ENCODE measurements at regions not wholly inside any gene's neighbourhood (a gene's known extent, or its start where the extent isn't known, plus 50 kb on each side); places are given as distances from the start of the nearest gene placed in this dataset.
"Not testable (repeated sequence)": the region's sequence is repeated elsewhere in the genome, so short reads cannot be mapped to it uniquely, and the experiment has no call there.

DNA sequence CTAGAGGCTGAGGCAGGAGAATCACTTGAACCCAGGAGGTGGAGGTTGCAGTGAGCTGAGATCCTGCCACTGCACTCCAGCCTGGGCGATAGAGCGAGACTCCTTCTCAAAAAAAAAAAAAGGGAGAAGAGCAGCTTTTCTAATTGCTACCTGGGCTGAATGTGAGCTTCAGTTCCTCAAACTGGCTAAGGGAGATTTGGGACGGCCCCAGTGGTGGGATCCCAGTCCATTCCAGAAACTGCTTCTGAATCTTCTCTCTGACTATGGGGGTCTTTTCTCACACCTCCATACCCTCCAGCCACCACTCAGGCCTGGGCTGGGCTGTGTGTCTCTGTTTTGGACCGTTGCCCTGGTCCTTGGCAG lies 63.2 kb upstream of the CCDC167 start:
- not testable (repeated sequence) for H2BK12ac ChIP-seq (ENCODE audit: low read length in 2 of 2); H4K91ac ChIP-seq (ENCODE audit: low read length); H2BK5ac ChIP-seq (ENCODE audit: low read depth, low read length, poor library complexity, severe bottlenecking); H2BK120ac ChIP-seq (ENCODE audit: low read depth, low read length); H2BK15ac ChIP-seq (ENCODE audit: low read depth, poor library complexity, severe bottlenecking); H3K4me3 ChIP-seq (ENCODE audit: insufficient read depth in 1 of 2, low read depth in 1 of 2, low read length in 2 of 2); H3K23ac ChIP-seq (ENCODE audit: low read length in 2 of 2); DNase-seq; H3K27ac ChIP-seq (ENCODE audit: low read length, poor library complexity, severe bottlenecking); H3K4me2 ChIP-seq (ENCODE audit: low read length, poor library complexity, severe bottlenecking); H3K9ac ChIP-seq (ENCODE audit: low read length); H3K79me1 ChIP-seq (replicated peaks; ENCODE audit: low read length, poor library complexity, severe bottlenecking); H4K8ac ChIP-seq (ENCODE audit: low read length); H3K9me3 ChIP-seq (ENCODE audit: control insufficient read depth, low read length); H3K36me3 ChIP-seq (ENCODE audit: control insufficient read depth in 1 of 2, insufficient read depth in 2 of 2, low read depth in 1 of 2, low read length in 2 of 2); H2AFZ ChIP-seq (ENCODE audit: low read depth, low read length); H2AK5ac ChIP-seq (ENCODE audit: low read length, severe bottlenecking); H3K18ac ChIP-seq (ENCODE audit: low read depth in 1 of 2, low read length in 2 of 2); H3K14ac ChIP-seq (ENCODE audit: low read length in 2 of 2); H3K4ac ChIP-seq (ENCODE audit: low read depth in 1 of 2, low read length in 2 of 2)
- peaks cover 84 to 98% of the 10 kb centered on the region in 2 experiments for H3K27me3 ChIP-seq (ENCODE audit: control insufficient read depth in 1 of 2, insufficient read depth in 1 of 2, low read length in 2 of 2)
- WGBS, result 82% methylated on average over 4 of the region's 4 CpGs
- peaks cover 11% of the 10 kb centered on the region for H3K4me1 ChIP-seq (ENCODE audit: control insufficient read depth, insufficient read depth, low read depth, low read length)

GRCh38 chr6:37561361-37561760 lies 61.7 kb upstream of the CCDC167 start:
- Histone ChIP-seq H3K79me1 (replicated peaks; ENCODE audit: low read length, poor library complexity, severe bottlenecking) (no peaks in the 10 kb centered on the region), H2AK5ac (ENCODE audit: low read length, severe bottlenecking) (no peak overlapping the region), H3K9ac (ENCODE audit: low read length) (no peak overlapping the region), H4K8ac (ENCODE audit: low read length) (no peak overlapping the region), H2BK12ac (ENCODE audit: low read length in 2 of 2) (no peak overlapping the region), H3K4me2 (ENCODE audit: low read length, poor library complexity, severe bottlenecking) (no peak overlapping the region), H2BK5ac (ENCODE audit: low read depth, low read length, poor library complexity, severe bottlenecking) (no peak overlapping the region), H3K36me3 (ENCODE audit: control insufficient read depth in 1 of 2, insufficient read depth in 2 of 2, low read depth in 1 of 2, low read length in 2 of 2) (no peaks in the 10 kb centered on the region), H3K14ac (ENCODE audit: low read length in 2 of 2) (no peak overlapping the region), H3K27ac (ENCODE audit: low read length, poor library complexity, severe bottlenecking) (no peak overlapping the region), H3K4ac (ENCODE audit: low read depth in 1 of 2, low read length in 2 of 2) (no peak overlapping the region), H3K4me1 (ENCODE audit: control insufficient read depth, insufficient read depth, low read depth, low read length) (peaks cover 20% of the 10 kb centered on the region), H3K9me3 (ENCODE audit: control insufficient read depth, low read length) (peaks cover 4% of the 10 kb centered on the region), H2BK120ac (ENCODE audit: low read depth, low read length) (no peak overlapping the region), H2BK15ac (ENCODE audit: low read depth, poor library complexity, severe bottlenecking) (peak overlapping the region; percentile 15), H3K18ac (ENCODE audit: low read depth in 1 of 2, low read length in 2 of 2) (no peak overlapping the region), H4K91ac (ENCODE audit: low read length) (no peak overlapping the region), H3K23ac (ENCODE audit: low read length in 2 of 2) (no peak overlapping the region), H3K27me3 (ENCODE audit: control insufficient read depth in 1 of 2, insufficient read depth in 1 of 2, low read length in 2 of 2) (peaks cover 81 to 92% of the 10 kb centered on the region in 2 experiments), H3K4me3 (ENCODE audit: insufficient read depth in 1 of 2, low read depth in 1 of 2, low read length in 2 of 2) (no peak overlapping the region), H2AFZ (ENCODE audit: low read depth, low read length) (no peak overlapping the region)
- DNase-seq, result no peak
- WGBS, result 90% methylated on average over 4 of the region's 4 CpGs

- Histone ChIP-seq H3K4me2 (ENCODE audit: low read length, poor library complexity, severe bottlenecking) (no peak overlapping the region), H2BK120ac (ENCODE audit: low read depth, low read length) (no peak overlapping the region), H3K9me3 (ENCODE audit: control insufficient read depth, low read length) (peaks cover 4% of the 10 kb centered on the region), H3K4me3 (ENCODE audit: insufficient read depth in 1 of 2, low read depth in 1 of 2, low read length in 2 of 2) (peak overlapping the region in 1 of 2 experiments; percentile 64), H3K4me1 (ENCODE audit: control insufficient read depth, insufficient read depth, low read depth, low read length) (peaks cover 15% of the 10 kb centered on the region), H3K27me3 (ENCODE audit: control insufficient read depth in 1 of 2, insufficient read depth in 1 of 2, low read length in 2 of 2) (peaks cover 81 to 88% of the 10 kb centered on the region in 2 experiments), H2BK5ac (ENCODE audit: low read depth, low read length, poor library complexity, severe bottlenecking) (no peak overlapping the region), H3K18ac (ENCODE audit: low read depth in 1 of 2, low read length in 2 of 2) (no peak overlapping the region), H3K27ac (ENCODE audit: low read length, poor library complexity, severe bottlenecking) (no peak overlapping the region), H2BK15ac (ENCODE audit: low read depth, poor library complexity, severe bottlenecking) (no peak overlapping the region), H2AK5ac (ENCODE audit: low read length, severe bottlenecking) (no peak overlapping the region), H3K36me3 (ENCODE audit: control insufficient read depth in 1 of 2, insufficient read depth in 2 of 2, low read depth in 1 of 2, low read length in 2 of 2) (no peaks in the 10 kb centered on the region), H3K9ac (ENCODE audit: low read length) (no peak overlapping the region), H2BK12ac (ENCODE audit: low read length in 2 of 2) (no peak overlapping the region), H3K79me1 (replicated peaks; ENCODE audit: low read length, poor library complexity, severe bottlenecking) (no peaks in the 10 kb centered on the region), H3K14ac (ENCODE audit: low read length in 2 of 2) (no peak overlapping the region), H4K8ac (ENCODE audit: low read length) (no peak overlapping the region), H4K91ac (ENCODE audit: low read length) (no peak overlapping the region), H2AFZ (ENCODE audit: low read depth, low read length) (no peak overlapping the region), H3K23ac (ENCODE audit: low read length in 2 of 2) (no peak overlapping the region), H3K4ac (ENCODE audit: low read depth in 1 of 2, low read length in 2 of 2) (no peak overlapping the region)
- 87% methylated on average over 3 of the region's 3 CpGs for WGBS
- DNase-seq, result no peak
Observed at GRCh38 chr6:37560737-37561103, 61.0 kb upstream of the CCDC167 start.

DNA sequence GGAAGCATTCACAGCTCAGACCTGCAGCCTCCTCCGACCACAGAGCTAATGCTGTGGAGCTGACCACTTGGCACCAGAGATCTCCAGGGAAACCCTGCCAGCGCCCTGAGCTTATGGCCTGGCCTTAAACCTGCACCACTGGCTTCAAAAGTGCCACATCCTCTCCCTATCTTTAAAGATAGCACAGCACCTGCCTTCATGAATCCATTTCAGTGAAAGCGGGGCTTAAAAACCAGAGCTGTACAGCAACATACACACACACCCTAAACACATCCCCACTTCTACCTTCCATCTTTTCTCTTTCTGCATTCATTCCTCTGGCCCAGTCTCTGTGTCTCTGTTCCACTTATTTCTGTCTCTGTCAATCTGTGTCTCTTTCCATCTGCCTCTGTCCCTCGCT lies 59.8 kb upstream of the CCDC167 start:
- no peak overlapping the region for H2BK120ac ChIP-seq (ENCODE audit: low read depth, low read length)
- H4K8ac ChIP-seq (ENCODE audit: low read length), result no peak overlapping the region
- no peak overlapping the region for H3K27ac ChIP-seq (ENCODE audit: low read length, poor library complexity, severe bottlenecking)
- H3K4me2 ChIP-seq (ENCODE audit: low read length, poor library complexity, severe bottlenecking), result no peak overlapping the region
- peaks cover 79 to 80% of the 10 kb centered on the region in 2 experiments for H3K27me3 ChIP-seq (ENCODE audit: control insufficient read depth in 1 of 2, insufficient read depth in 1 of 2, low read length in 2 of 2)
- H3K36me3 ChIP-seq (ENCODE audit: control insufficient read depth in 1 of 2, insufficient read depth in 2 of 2, low read depth in 1 of 2, low read length in 2 of 2), result no peaks in the 10 kb centered on the region
- peak overlapping the region in 1 of 2 experiments; percentile 64 for H3K4me3 ChIP-seq (ENCODE audit: insufficient read depth in 1 of 2, low read depth in 1 of 2, low read length in 2 of 2)
- H3K23ac ChIP-seq (ENCODE audit: low read length in 2 of 2), result no peak overlapping the region
- no peak overlapping the region for H3K18ac ChIP-seq (ENCODE audit: low read depth in 1 of 2, low read length in 2 of 2)
- no peaks in the 10 kb centered on the region for H3K79me1 ChIP-seq (replicated peaks; ENCODE audit: low read length, poor library complexity, severe bottlenecking)
- no peak overlapping the region for H2BK15ac ChIP-seq (ENCODE audit: low read depth, poor library complexity, severe bottlenecking)
- 68% methylated on average over 4 of the region's 4 CpGs for WGBS
- peak overlapping the region; percentile 5 for H3K9ac ChIP-seq (ENCODE audit: low read length)
- DNase-seq, result no peak
- peaks cover 24% of the 10 kb centered on the region for H3K4me1 ChIP-seq (ENCODE audit: control insufficient read depth, insufficient read depth, low read depth, low read length)
- H2BK12ac ChIP-seq (ENCODE audit: low read length in 2 of 2), result no peak overlapping the region
- no peak overlapping the region for H2BK5ac ChIP-seq (ENCODE audit: low read depth, low read length, poor library complexity, severe bottlenecking)
- no peak overlapping the region for H2AK5ac ChIP-seq (ENCODE audit: low read length, severe bottlenecking)
- no peak overlapping the region for H3K4ac ChIP-seq (ENCODE audit: low read depth in 1 of 2, low read length in 2 of 2)
- no peak overlapping the region for H4K91ac ChIP-seq (ENCODE audit: low read length)
- H3K14ac ChIP-seq (ENCODE audit: low read length in 2 of 2), result no peak overlapping the region
- H2AFZ ChIP-seq (ENCODE audit: low read depth, low read length), result no peak overlapping the region
- peaks cover 4% of the 10 kb centered on the region for H3K9me3 ChIP-seq (ENCODE audit: control insufficient read depth, low read length)
